GM12878 (cell line): ENCODE measurements at regions not wholly inside any gene's neighbourhood (a gene's known extent, or its start where the extent isn't known, plus 50 kb on each side); places are given as distances from the start of the nearest gene placed in this dataset.

Experiments
- ATAC-seq: fragments of 200-7000 bp; cut with Tn5 transposase; 3 replicates; pipeline ENCODE4 v1.9.1; 2020; ENCODE audit warnings: mild to moderate bottlenecking, moderate library complexity
- BruUV-seq: library from RNA; stranded (reverse); fragments of 400-500 nt; replicated peaks from 2 replicates; lab custom pipeline; 2021; lab: Mats Ljungman, UMichigan
- CTCF ChIA-PET: fragments of 300-600 bp; sonication (Branson Sonifier 250); formaldehyde crosslinking; extraction: SDS; loops from one replicate; lab custom pipeline; 2021; ENCODE audit warnings: inconsistent platforms; lab: Yijun Ruan, JAX
- POLR2A ChIA-PET: fragments of 350-600 bp; formaldehyde crosslinking; extraction: SDS; loops from one replicate; lab custom pipeline; 2021; ENCODE audit warnings: inconsistent platforms; lab: Charles Lee
- RAD21 ChIA-PET: fragments of 300-600 bp; sonication (Branson Sonifier 250); formaldehyde crosslinking; loops from one replicate; lab custom pipeline; 2023; ENCODE audit warnings: antibody characterized with exemption; ENCODE audit not compliant: unreplicated experiment; lab: Charles Lee
- SMC1A ChIA-PET: fragments of 300-600 bp; sonication (Branson Sonifier 250); formaldehyde crosslinking; loops from one replicate; lab custom pipeline; 2023; ENCODE audit not compliant: unreplicated experiment, uncharacterized antibody; lab: Charles Lee
- DNase-seq: peaks from one replicate; pipeline ENCODE4 v3.0.0-alpha.2; 2011; ENCODE audit warnings: low read depth, low spot score
- FAIRE-seq: peaks from 3 replicates; lab custom pipeline; 2011; peaks lifted over from hg19 to GRCh38; lab: Jason Lieb, UNC
- H2AFZ ChIP-seq: 2 replicates; pipeline ENCODE4 v1.6.0; 2011; ENCODE audit warnings: low read depth, low read length, control low read depth; ENCODE audit not compliant: control insufficient read depth
- H3K27ac ChIP-seq: 2 replicates; pipeline ENCODE4 v1.5.1; 2011; ENCODE audit warnings: control low read depth; ENCODE audit not compliant: control insufficient read depth, insufficient read depth
- H3K27me3 ChIP-seq, 2 experiments: replicated peaks in 1 of 2; 2 replicates each; pipeline versions ENCODE4 v1.6.0 to v1.6.1; 2011; ENCODE audit warnings: low read length in 1 of 2; ENCODE audit not compliant: control insufficient read depth in 2 of 2, insufficient read depth in 2 of 2
- H3K36me3 ChIP-seq, 2 experiments: 2 replicates each; pipeline ENCODE4 v1.5.1; 2011; ENCODE audit warnings: low read length in 1 of 2; ENCODE audit not compliant: control insufficient read depth in 2 of 2, insufficient read depth in 2 of 2
- H3K4me1 ChIP-seq: 2 replicates; pipeline ENCODE4 v1.6.1; 2011; ENCODE audit warnings: mild to moderate bottlenecking, low read length, moderate library complexity, mixed read lengths; ENCODE audit not compliant: control insufficient read depth, insufficient read depth
- H3K4me2 ChIP-seq: 2 replicates; pipeline ENCODE4 v1.6.0; 2011; ENCODE audit warnings: control low read depth; ENCODE audit not compliant: control insufficient read depth, insufficient read depth
- H3K4me3 ChIP-seq: fragments of 200-600 bp; sonication (generic); 2 replicates; pipeline ENCODE4 v1.5.1; 2016
- H3K79me2 ChIP-seq: 2 replicates; pipeline ENCODE4 v1.6.0; 2011; ENCODE audit warnings: low read length; ENCODE audit not compliant: control insufficient read depth, insufficient read depth
- H3K9ac ChIP-seq: 2 replicates; pipeline ENCODE4 v1.8.0; 2011; ENCODE audit warnings: low read length, control low read depth, mixed read lengths; ENCODE audit not compliant: control insufficient read depth, insufficient read depth
- H3K9me3 ChIP-seq: replicated peaks from 3 replicates; pipeline ENCODE4 v1.5.1; 2011; ENCODE audit warnings: mild to moderate bottlenecking, low read length; ENCODE audit not compliant: control insufficient read depth, insufficient read depth
- H4K20me1 ChIP-seq: 2 replicates; pipeline ENCODE4 v1.6.0; 2011; ENCODE audit not compliant: control insufficient read depth, insufficient read depth
- ATF2 ChIP-seq: IDR thresholded peaks from 2 replicates; pipeline ENCODE4 v1.6.1; 2012; ENCODE audit warnings: low read length, inconsistent platforms
- BCLAF1 ChIP-seq: fragments of 450-650 bp; IDR thresholded peaks from 2 replicates; pipeline ENCODE4 v1.6.1; 2017; ENCODE audit warnings: antibody characterized with exemption, mild to moderate bottlenecking, moderate library complexity
- BMI1 ChIP-seq: fragments of 450-650 bp; IDR thresholded peaks from 2 replicates; pipeline ENCODE4 v1.6.1; 2016; ENCODE audit warnings: mild to moderate bottlenecking, moderate library complexity, borderline replicate concordance
- HCFC1 ChIP-seq: fragments of 150-350 bp; IDR thresholded peaks from 2 replicates; pipeline ENCODE4 v1.6.1; 2014; ENCODE audit warnings: low read length
- MXI1 ChIP-seq: fragments of 150-350 bp; IDR thresholded peaks from 2 replicates; pipeline ENCODE4 v1.6.1; 2011; ENCODE audit warnings: low read depth, mild to moderate bottlenecking, inconsistent platforms, low read length, improper control_type of control experiment
- PML ChIP-seq: IDR thresholded peaks from 2 replicates; pipeline ENCODE4 v1.6.1; 2012; ENCODE audit warnings: low read length, inconsistent platforms
- SIN3A ChIP-seq: IDR thresholded peaks from 2 replicates; pipeline ENCODE4 v1.6.1; 2012; ENCODE audit warnings: low read depth, low read length, improper control_type of control experiment
- YBX1 ChIP-seq: fragments of 450-650 bp; IDR thresholded peaks from 2 replicates; pipeline ENCODE4 v1.6.1; 2016; ENCODE audit warnings: antibody characterized with exemption
- WGBS: methylation state at CpG from one replicate; pipeline ENCODE4 v1.1.6; 2016; ENCODE audit warnings: low lambda C conversion rate; ENCODE audit not compliant: insufficient replicate concordance, insufficient coverage; ENCODE audit errors: missing lambda C conversion rate; 5-methylcytosine and 5-hydroxymethylcytosine counted together
- in situ Hi-C: fragments of 300-500 bp; cut with MboI; formaldehyde crosslinking; loops from 9 replicates; pipeline ENCODE4 v1.14.3; 2018; ENCODE audit warnings: mixed read lengths
- intact Hi-C: fragments of 100-400 bp; cut with micrococcal nuclease; formaldehyde crosslinking; loops from one replicate; pipeline ENCODE4 v1.14.2; 2022; ENCODE audit not compliant: unreplicated experiment

GRCh38 chr12:24591079-24591626 is 357.7 kb downstream of the BCAT1 start:
- WGBS = 48% methylated on average over 4 of the region's 4 CpGs
- no TSS peak for BruUV-seq
- H3K36me3 ChIP-seq = no peaks in the 10 kb centered on the region
- ChIA-PET RAD21 (interaction anchor here (0.9 kb wide), 1 partner anchor 538 kb away, joined by 3 read pairs; no protein-coding TSS in a partner anchor), POLR2A (no interaction called here), SMC1A (interaction anchor here (0.6 to 1.2 kb wide), 2 partner anchors 264 to 481 kb away, joined by 3 to 5 read pairs; no protein-coding TSS in a partner anchor), CTCF (interaction anchor here (1.2 to 1.6 kb wide), 2 partner anchors 13 to 22 kb away, joined by 3 read pairs; no protein-coding TSS in a partner anchor)
- no peak for ATAC-seq
- in situ Hi-C loops (no loop called here), intact Hi-C loops (no loop called here)
- H3K4me1 ChIP-seq = no peaks in the 10 kb centered on the region
- no peaks in the 10 kb centered on the region for H3K9me3 ChIP-seq
- TF ChIP-seq SIN3A = no peak
- no peak for TF ChIP-seq MXI1
- H2AFZ ChIP-seq = no peak overlapping the region
- FAIRE-seq = no peak
- H3K27ac ChIP-seq = no peak overlapping the region
- no peaks in the 10 kb centered on the region for H4K20me1 ChIP-seq
- H3K9ac ChIP-seq = no peak overlapping the region
- H3K79me2 ChIP-seq = no peaks in the 10 kb centered on the region
- DNase-seq = no peak
- H3K27me3 ChIP-seq = no peaks in the 10 kb centered on the region; a peak in 1 of 4 replicates
- no peak overlapping the region for H3K4me3 ChIP-seq
- H3K4me2 ChIP-seq = no peak overlapping the region

GRCh38 chr12:24586293-24586692 is 362.6 kb downstream of the BCAT1 start:
- ChIA-PET SMC1A (no interaction called here), CTCF (no interaction called here), RAD21 (no interaction called here), POLR2A (no interaction called here)
- no peak for FAIRE-seq
- 100% methylated on average over 2 of the region's 2 CpGs for WGBS
- H3K27ac ChIP-seq = no peak overlapping the region
- no peaks in the 10 kb centered on the region for H4K20me1 ChIP-seq
- no peaks in the 10 kb centered on the region for H3K4me1 ChIP-seq
- H3K9ac ChIP-seq = no peak overlapping the region
- BruUV-seq = no TSS peak
- no peak for DNase-seq
- no peaks in the 10 kb centered on the region for H3K9me3 ChIP-seq
- no peak for ATAC-seq
- H3K36me3 ChIP-seq = no peaks in the 10 kb centered on the region
- H3K79me2 ChIP-seq = no peaks in the 10 kb centered on the region
- H3K27me3 ChIP-seq = no peaks in the 10 kb centered on the region; a peak in 1 of 4 replicates
- H3K4me2 ChIP-seq = no peak overlapping the region
- no peak overlapping the region for H2AFZ ChIP-seq
- in situ Hi-C loops (no loop called here), intact Hi-C loops (no loop called here)
- no peak overlapping the region for H3K4me3 ChIP-seq
- TF ChIP-seq YBX1 (no peak), ATF2 (no peak), HCFC1 (no peak), BCLAF1 (no peak), PML (no peak), BMI1 (no peak)
